WTC11 (cell line): ENCODE measurements at regions not wholly inside any gene's neighbourhood (a gene's known extent, or its start where the extent isn't known, plus 50 kb on each side); places are given as distances from the start of the nearest gene placed in this dataset.

Experiments
- ATAC-seq: fragments of 200-7000 bp; cut with Tn5 transposase; 2 replicates; pipeline ENCODE4 v1.10.0; 2021; ENCODE audit warnings: mild to moderate bottlenecking, moderate library complexity
- CTCF ChIA-PET: fragments of 300-600 bp; sonication (Branson Sonifier 250); formaldehyde crosslinking; loops from one replicate; lab custom pipeline; 2021; ENCODE audit warnings: antibody characterized with exemption; lab: Charles Lee
- POLR2A ChIA-PET: fragments of 350-600 bp; sonication (Branson Sonifier 250); formaldehyde crosslinking; loops from one replicate; lab custom pipeline; 2021; ENCODE audit warnings: antibody characterized with exemption; lab: Charles Lee
- DNase-seq: peaks from one replicate; pipeline ENCODE4 v3.0.0; 2021; ENCODE audit warnings: low spot score
- H3K27ac Mint-ChIP-seq: 2 replicates; pipeline ENCODE4 v1.8.0; 2021; ENCODE audit warnings: mixed read lengths
- H3K27me3 Mint-ChIP-seq: 2 replicates; pipeline ENCODE4 v1.8.0; 2021; ENCODE audit warnings: low read depth, mild to moderate bottlenecking, moderate library complexity, mixed read lengths
- H3K36me3 Mint-ChIP-seq: 2 replicates; pipeline ENCODE4 v1.8.0; 2021; ENCODE audit warnings: mixed read lengths
- H3K4me1 Mint-ChIP-seq: 2 replicates; pipeline ENCODE4 v1.8.0; 2022; ENCODE audit warnings: mixed read lengths
- H3K4me3 Mint-ChIP-seq: 2 replicates; pipeline ENCODE4 v1.8.0; 2021; ENCODE audit warnings: mild to moderate bottlenecking, moderate library complexity, mixed read lengths
- H3K9me3 Mint-ChIP-seq: 2 replicates; pipeline ENCODE4 v1.8.0; 2021; ENCODE audit warnings: mixed read lengths
- OVOL2 ChIP-seq: fragments of 250-450 bp; sonication (Bioruptor Pico); IDR thresholded peaks from 2 replicates; pipeline ENCODE4 v1.9.0; 2021; ENCODE audit warnings: mild to moderate bottlenecking, borderline replicate concordance
- STAT6 ChIP-seq: sonication (generic); formaldehyde crosslinking; conservative IDR thresholded peaks from 2 replicates; pipeline ENCODE4 v1.8.1; 2023; ENCODE audit warnings: mild to moderate bottlenecking, low read depth, missing genetic modification reagents, moderate library complexity
- TEAD4 ChIP-seq: sonication (generic); formaldehyde crosslinking; IDR thresholded peaks from 2 replicates; pipeline ENCODE4 v1.8.0; 2022; ENCODE audit warnings: mild to moderate bottlenecking, missing genetic modification reagents
- TP53 ChIP-seq: sonication (generic); formaldehyde crosslinking; IDR thresholded peaks from 2 replicates; pipeline ENCODE4 v1.8.1; 2023; ENCODE audit warnings: mild to moderate bottlenecking, missing genetic modification reagents
- USF2 ChIP-seq: sonication (generic); formaldehyde crosslinking; IDR thresholded peaks from 2 replicates; pipeline ENCODE4 v1.8.1; 2023; ENCODE audit warnings: mild to moderate bottlenecking, missing genetic modification reagents, moderate library complexity
- ZNF121 ChIP-seq: sonication (generic); formaldehyde crosslinking; IDR thresholded peaks from 2 replicates; pipeline ENCODE4 v1.8.0; 2023; ENCODE audit warnings: missing genetic modification reagents
- ZNF281 ChIP-seq: sonication (generic); formaldehyde crosslinking; IDR thresholded peaks from 2 replicates; pipeline ENCODE4 v1.8.0; 2023; ENCODE audit warnings: mild to moderate bottlenecking, missing genetic modification reagents
- ZNF512 ChIP-seq: sonication (generic); formaldehyde crosslinking; IDR thresholded peaks from 2 replicates; pipeline ENCODE4 v1.8.1; 2022; ENCODE audit warnings: missing genetic modification reagents, borderline replicate concordance
- ZNF532 ChIP-seq: fragments of 250-450 bp; sonication (Bioruptor Pico); IDR thresholded peaks from 2 replicates; pipeline ENCODE4 v1.9.0; 2021; ENCODE audit warnings: mild to moderate bottlenecking, borderline replicate concordance

- TF ChIP-seq ZNF512 (CRISPR knock-in tag) (no peak), ZNF281 (CRISPR knock-in tag) (no peak), TP53 (CRISPR knock-in tag) (no peak)
- TF ChIP-seq, all 79 proteins: peak for 0
Observed at GRCh38 chr16:31698901-31699300, 171.2 kb downstream of the AHSP start (continued).

- ATAC-seq (no peak), DNase-seq (no peak)
- no peak overlapping the region for H3K4me3 Mint-ChIP-seq
- H3K27me3 Mint-ChIP-seq: peaks cover 3% of the 10 kb centered on the region; the same call in 1 of the 2 replicates
- peaks cover 9% of the 10 kb centered on the region for H3K4me1 Mint-ChIP-seq
- ChIA-PET POLR2A (no interaction called here), CTCF (interaction anchor here (1.3 to 2.1 kb wide), 2 partner anchors 14 to 239 kb away, joined by 4 to 7 read pairs; a partner anchor contains a TSS)
- no peaks in the 10 kb centered on the region for H3K9me3 Mint-ChIP-seq
- H3K36me3 Mint-ChIP-seq: peaks cover 18% of the 10 kb centered on the region
- TF ChIP-seq ZNF281 (CRISPR knock-in tag) (no peak), ZNF532 (CRISPR knock-in tag) (no peak), STAT6 (CRISPR knock-in tag) (no peak), ZNF121 (CRISPR knock-in tag) (no peak), TEAD4 (no peak), OVOL2 (no peak), ZNF512 (CRISPR knock-in tag) (no peak), USF2 (CRISPR knock-in tag) (no peak)
- TF ChIP-seq, all 79 proteins: peak for 0
- no peak overlapping the region for H3K27ac Mint-ChIP-seq
Observed at GRCh38 chr16:31699601-31700000, 171.9 kb downstream of the AHSP start.
